Vagina (tissue), 2 donors: ENCODE measurements at regions not wholly inside any gene's neighbourhood (a gene's known extent, or its start where the extent isn't known, plus 50 kb on each side); places are given as distances from the start of the nearest gene placed in this dataset.

Source experiments
- DNase-seq, 2 donors: peaks; one replicate each; pipeline ENCODE4 v3.0.0-alpha.2; 2017; ENCODE audit errors: extremely low spot score in 2 of 2
- H3K27ac ChIP-seq: fragments of 200-600 bp; sonication (generic); one replicate; pipeline ENCODE4 v1.5.1; 2019
- H3K27me3 ChIP-seq: fragments of 200-600 bp; sonication (generic); one replicate; pipeline ENCODE4 v1.5.1; 2019
- H3K36me3 ChIP-seq, 2 donors: fragments of 200-600 bp; sonication (generic); one replicate each; pipeline ENCODE4 v1.5.1; 2017 to 2019
- H3K4me1 ChIP-seq: fragments of 200-600 bp; sonication (generic); one replicate; pipeline ENCODE4 v1.5.1; 2019
- H3K4me3 ChIP-seq, 2 donors: fragments of 200-600 bp; sonication (generic); 1 replicate in 1 of 2; 2 replicates in 1 of 2; pipeline ENCODE4 v1.5.1; 2016 to 2019
- H3K9me3 ChIP-seq: fragments of 200-600 bp; sonication (generic); one replicate; pipeline ENCODE4 v1.5.1; 2019
- POLR2A ChIP-seq, 2 donors: fragments of 450-650 bp; IDR thresholded peaks; one replicate each; pipeline ENCODE4 v1.6.1; 2017; ENCODE audit warnings: antibody characterized with exemption in 2 of 2, mild to moderate bottlenecking in 2 of 2, moderate library complexity in 2 of 2
- POLR2AphosphoS5 ChIP-seq, 2 donors: sonication (generic); formaldehyde crosslinking; IDR thresholded peaks; one replicate each; pipeline ENCODE4 v1.9.0; 2017; ENCODE audit warnings: antibody characterized with exemption in 2 of 2, mild to moderate bottlenecking in 2 of 2, low read depth in 1 of 2; ENCODE audit not compliant: insufficient read depth in 1 of 2
- intact Hi-C: fragments of 100-400 bp; cut with DNase I; formaldehyde crosslinking; loops from one replicate; pipeline ENCODE4 v1.15.1; 2023
- TF ChIP-seq, protein P1 (sequence below), 3 experiments: fragments of 450-650 bp in 2 of 3; fragments of 200-600 bp in 1 of 3; sonication (generic) in 1 of 3; IDR thresholded peaks; one replicate each; pipeline ENCODE4 v1.5.1; 2017 to 2019; ENCODE audit warnings: antibody characterized with exemption in 3 of 3, mild to moderate bottlenecking in 2 of 3, moderate library complexity in 2 of 3

DNA sequence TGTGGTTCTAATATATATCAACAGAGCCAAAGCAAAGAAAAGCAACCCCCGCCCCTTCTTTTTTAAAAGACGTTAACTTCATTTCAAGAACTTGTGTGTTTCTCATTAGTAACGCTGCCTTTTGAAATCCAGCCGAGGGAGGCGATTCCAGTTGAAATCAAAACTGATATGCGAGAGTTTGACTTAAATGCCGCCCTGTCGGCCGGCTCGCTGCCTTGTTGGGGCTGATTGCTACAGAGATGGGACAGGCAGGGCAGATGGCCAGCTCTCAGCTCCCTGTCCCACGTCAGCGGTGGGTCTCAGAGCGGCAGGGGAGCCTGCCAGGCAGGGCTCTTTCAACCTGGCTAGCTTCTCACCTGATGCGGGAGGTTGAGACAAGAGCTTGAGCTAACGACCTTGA, 51.9 kb upstream of the ALX4 start:
- Histone ChIP-seq H3K9me3 (no peaks in the 10 kb centered on the region), H3K4me3 (no peak overlapping the region), H3K4me1 (no peaks in the 10 kb centered on the region), H3K36me3 (no peaks in the 10 kb centered on the region), H3K27me3 (no peaks in the 10 kb centered on the region), H3K27ac (no peak overlapping the region)
- no peak for TF ChIP-seq POLR2AphosphoS5 (IDR thresholded peaks at IDR 0.05; ENCODE audit: insufficient read depth in 1 of 2, low read depth in 1 of 2)
- TF ChIP-seq, protein P1, sequence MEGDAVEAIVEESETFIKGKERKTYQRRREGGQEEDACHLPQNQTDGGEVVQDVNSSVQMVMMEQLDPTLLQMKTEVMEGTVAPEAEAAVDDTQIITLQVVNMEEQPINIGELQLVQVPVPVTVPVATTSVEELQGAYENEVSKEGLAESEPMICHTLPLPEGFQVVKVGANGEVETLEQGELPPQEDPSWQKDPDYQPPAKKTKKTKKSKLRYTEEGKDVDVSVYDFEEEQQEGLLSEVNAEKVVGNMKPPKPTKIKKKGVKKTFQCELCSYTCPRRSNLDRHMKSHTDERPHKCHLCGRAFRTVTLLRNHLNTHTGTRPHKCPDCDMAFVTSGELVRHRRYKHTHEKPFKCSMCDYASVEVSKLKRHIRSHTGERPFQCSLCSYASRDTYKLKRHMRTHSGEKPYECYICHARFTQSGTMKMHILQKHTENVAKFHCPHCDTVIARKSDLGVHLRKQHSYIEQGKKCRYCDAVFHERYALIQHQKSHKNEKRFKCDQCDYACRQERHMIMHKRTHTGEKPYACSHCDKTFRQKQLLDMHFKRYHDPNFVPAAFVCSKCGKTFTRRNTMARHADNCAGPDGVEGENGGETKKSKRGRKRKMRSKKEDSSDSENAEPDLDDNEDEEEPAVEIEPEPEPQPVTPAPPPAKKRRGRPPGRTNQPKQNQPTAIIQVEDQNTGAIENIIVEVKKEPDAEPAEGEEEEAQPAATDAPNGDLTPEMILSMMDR (IDR thresholded peaks at IDR 0.05) = no peak
- no peak for TF ChIP-seq POLR2A (IDR thresholded peaks at IDR 0.05)
- intact Hi-C loops = no loop called here
- DNase-seq = no peak

DNA sequence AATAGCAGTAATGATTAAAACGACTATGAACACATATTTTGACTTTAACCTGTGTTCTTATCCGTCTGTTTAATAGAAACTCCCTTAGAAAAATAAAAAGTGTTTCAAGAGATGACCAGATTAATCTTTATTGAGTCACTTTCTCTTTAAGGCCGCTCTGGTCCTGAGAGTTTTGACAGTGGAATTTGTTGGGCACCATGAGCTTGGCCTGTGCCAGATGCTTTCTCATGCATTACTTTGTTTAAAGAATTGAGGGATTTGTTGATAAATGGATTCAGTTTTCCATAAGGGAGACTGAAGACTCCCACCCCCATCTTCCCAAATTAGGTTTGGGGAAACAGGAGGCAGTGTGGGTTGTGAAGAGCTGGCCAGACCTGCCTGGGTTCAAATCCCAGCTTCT, 53.2 kb upstream of the ALX4 start:
- no peak overlapping the region for H3K4me3 ChIP-seq
- no peaks in the 10 kb centered on the region for H3K4me1 ChIP-seq
- H3K9me3 ChIP-seq = no peaks in the 10 kb centered on the region
- H3K27me3 ChIP-seq = no peaks in the 10 kb centered on the region
- H3K36me3 ChIP-seq = no peaks in the 10 kb centered on the region
- no peak overlapping the region for H3K27ac ChIP-seq
- TF ChIP-seq, protein P1 (IDR thresholded peaks at IDR 0.05) = no peak
- DNase-seq = no peak
- intact Hi-C loops = no loop called here

DNA sequence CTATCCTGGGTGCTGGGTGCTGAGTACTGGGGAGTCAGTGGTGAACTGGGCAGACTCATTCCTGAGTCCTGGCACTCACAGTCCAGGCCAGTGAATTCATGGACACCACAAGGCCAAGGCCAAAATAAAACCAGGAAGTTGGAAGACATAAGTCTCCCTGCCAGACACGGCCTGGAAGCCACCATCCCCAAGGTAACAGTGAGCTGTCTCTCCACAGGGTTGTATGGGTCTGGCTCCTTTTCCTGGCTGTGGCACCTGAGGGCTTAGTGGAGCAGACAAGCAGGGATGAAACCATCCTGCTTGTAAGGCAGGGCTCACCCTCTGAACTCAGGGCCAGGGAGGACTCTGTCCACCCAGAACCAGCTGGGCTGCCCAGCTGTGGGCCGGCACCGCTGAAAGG, 54.7 kb upstream of the ALX4 start:
- no peak for DNase-seq
- Histone ChIP-seq H3K9me3 (no peaks in the 10 kb centered on the region), H3K36me3 (no peaks in the 10 kb centered on the region), H3K27me3 (no peaks in the 10 kb centered on the region), H3K27ac (no peak overlapping the region), H3K4me3 (no peak overlapping the region), H3K4me1 (no peaks in the 10 kb centered on the region)
- intact Hi-C loops = no loop called here
- TF ChIP-seq POLR2AphosphoS5 (IDR thresholded peaks at IDR 0.05; ENCODE audit: insufficient read depth in 1 of 2, low read depth in 1 of 2) (no peak), POLR2A (IDR thresholded peaks at IDR 0.05) (no peak)
- TF ChIP-seq, protein P1 (IDR thresholded peaks at IDR 0.05) = no peak

DNA sequence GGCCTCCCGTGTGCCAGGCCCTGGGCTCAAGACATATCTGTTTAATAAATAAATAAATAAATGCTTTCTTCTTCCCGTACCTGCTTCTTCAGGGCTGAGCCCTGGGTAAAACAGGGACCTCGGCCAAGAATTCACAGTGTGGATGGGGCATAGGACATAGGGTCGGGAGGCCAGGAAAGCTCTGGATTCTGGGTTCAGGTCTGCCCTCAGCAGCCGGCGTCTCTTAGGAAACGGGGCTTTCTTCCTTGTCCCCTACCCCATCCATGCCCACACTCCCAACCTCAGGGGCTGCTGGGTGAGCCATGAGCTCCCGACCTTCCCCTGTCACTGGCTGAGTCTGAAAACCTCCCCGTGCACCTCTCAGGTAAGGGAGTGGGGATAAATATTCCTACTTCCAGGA, 55.7 kb upstream of the ALX4 start:
- Histone ChIP-seq H3K4me1 (no peaks in the 10 kb centered on the region), H3K9me3 (no peaks in the 10 kb centered on the region), H3K4me3 (no peak overlapping the region), H3K36me3 (no peaks in the 10 kb centered on the region), H3K27ac (no peak overlapping the region), H3K27me3 (no peaks in the 10 kb centered on the region)
- DNase-seq = no peak
- TF ChIP-seq, protein P1 (IDR thresholded peaks at IDR 0.05) = no peak
- TF ChIP-seq POLR2AphosphoS5 (IDR thresholded peaks at IDR 0.05; ENCODE audit: insufficient read depth in 1 of 2, low read depth in 1 of 2) (no peak), POLR2A (IDR thresholded peaks at IDR 0.05) (no peak)
- intact Hi-C loops = no loop called here

DNA sequence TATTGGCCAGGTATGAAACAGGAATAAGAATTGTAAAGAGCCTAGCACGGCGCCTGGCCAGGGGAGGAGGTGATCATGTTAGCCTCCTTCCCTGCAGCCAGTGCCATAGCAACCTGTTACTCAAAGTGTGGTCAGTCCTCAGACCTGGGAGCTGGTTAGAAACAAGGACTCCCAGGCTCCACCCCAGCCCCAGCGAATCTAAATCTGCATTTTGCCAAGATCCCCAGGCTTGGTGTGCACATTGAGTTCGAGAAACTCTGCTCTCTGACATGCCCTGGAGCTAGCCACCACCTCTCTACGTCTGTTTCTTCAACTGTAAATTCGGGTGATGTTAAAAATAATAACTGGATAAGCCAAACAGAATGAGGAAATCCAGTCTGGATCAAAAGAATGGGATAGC, 56.1 kb upstream of the ALX4 start:
- Histone ChIP-seq H3K27ac (no peak overlapping the region), H3K36me3 (no peaks in the 10 kb centered on the region), H3K4me1 (no peaks in the 10 kb centered on the region), H3K27me3 (no peaks in the 10 kb centered on the region), H3K9me3 (no peaks in the 10 kb centered on the region), H3K4me3 (no peak overlapping the region)
- TF ChIP-seq, protein P1 (IDR thresholded peaks at IDR 0.05) = no peak
- TF ChIP-seq POLR2A (IDR thresholded peaks at IDR 0.05) (no peak), POLR2AphosphoS5 (IDR thresholded peaks at IDR 0.05; ENCODE audit: insufficient read depth in 1 of 2, low read depth in 1 of 2) (no peak)
- intact Hi-C loops = no loop called here
- no peak for DNase-seq
